ENCODE measurements at regions not wholly inside any gene's neighbourhood (a gene's known extent, or its start where the extent isn't known, plus 50 kb on each side); places are given as distances from the start of the nearest gene placed in this dataset.

GRCh38 chr16:47980212-47980611, 175.6 kb downstream of the ABCC12 start:
- TF ChIP-seq, protein P1, sequence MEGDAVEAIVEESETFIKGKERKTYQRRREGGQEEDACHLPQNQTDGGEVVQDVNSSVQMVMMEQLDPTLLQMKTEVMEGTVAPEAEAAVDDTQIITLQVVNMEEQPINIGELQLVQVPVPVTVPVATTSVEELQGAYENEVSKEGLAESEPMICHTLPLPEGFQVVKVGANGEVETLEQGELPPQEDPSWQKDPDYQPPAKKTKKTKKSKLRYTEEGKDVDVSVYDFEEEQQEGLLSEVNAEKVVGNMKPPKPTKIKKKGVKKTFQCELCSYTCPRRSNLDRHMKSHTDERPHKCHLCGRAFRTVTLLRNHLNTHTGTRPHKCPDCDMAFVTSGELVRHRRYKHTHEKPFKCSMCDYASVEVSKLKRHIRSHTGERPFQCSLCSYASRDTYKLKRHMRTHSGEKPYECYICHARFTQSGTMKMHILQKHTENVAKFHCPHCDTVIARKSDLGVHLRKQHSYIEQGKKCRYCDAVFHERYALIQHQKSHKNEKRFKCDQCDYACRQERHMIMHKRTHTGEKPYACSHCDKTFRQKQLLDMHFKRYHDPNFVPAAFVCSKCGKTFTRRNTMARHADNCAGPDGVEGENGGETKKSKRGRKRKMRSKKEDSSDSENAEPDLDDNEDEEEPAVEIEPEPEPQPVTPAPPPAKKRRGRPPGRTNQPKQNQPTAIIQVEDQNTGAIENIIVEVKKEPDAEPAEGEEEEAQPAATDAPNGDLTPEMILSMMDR (IDR thresholded peaks at IDR 0.05): no peak
- no peak for TF ChIP-seq POLR2A (IDR thresholded peaks at IDR 0.05)
